Liver (tissue), 8 donors: ENCODE measurements at regions not wholly inside any gene's neighbourhood (a gene's known extent, or its start where the extent isn't known, plus 50 kb on each side); places are given as distances from the start of the nearest gene placed in this dataset.

Source experiments
- DNase-seq: peaks from one replicate; pipeline ENCODE4 v3.0.0-alpha.2; 2017; ENCODE audit warnings: low spot score
- H3K27ac ChIP-seq, 2 donors: one replicate each; pipeline ENCODE4 v1.7.0; 2013; ENCODE audit warnings: inconsistent platforms in 2 of 2, low read length in 2 of 2, control low read depth in 1 of 2, low read depth in 1 of 2, mild to moderate bottlenecking in 1 of 2
- H3K27me3 ChIP-seq, 4 donors: one replicate each; pipeline versions ENCODE4 v1.6.1 to v1.7.0; 2013; ENCODE audit warnings: low read length in 3 of 4, inconsistent platforms in 1 of 4, mild to moderate bottlenecking in 1 of 4, moderate library complexity in 1 of 4; ENCODE audit not compliant: control insufficient read depth in 4 of 4, insufficient read depth in 4 of 4
- H3K36me3 ChIP-seq, 4 donors: one replicate each; pipeline versions ENCODE4 v1.6.1 to v1.7.0; 2013; ENCODE audit warnings: low read length in 3 of 4, mild to moderate bottlenecking in 3 of 4, low read depth in 1 of 4, moderate library complexity in 1 of 4; ENCODE audit not compliant: control insufficient read depth in 4 of 4, insufficient read depth in 3 of 4
- H3K4me1 ChIP-seq, 4 donors: one replicate each; pipeline versions ENCODE4 v1.6.1 to v1.7.0; 2013; ENCODE audit warnings: low read length in 3 of 4, mild to moderate bottlenecking in 3 of 4, moderate library complexity in 1 of 4; ENCODE audit not compliant: control insufficient read depth in 4 of 4, insufficient read depth in 4 of 4
- H3K4me3 ChIP-seq, 3 donors: one replicate each; pipeline versions ENCODE4 v1.6.1 to v1.7.0; 2013; ENCODE audit warnings: low read length in 3 of 3, control low read depth in 1 of 3, low read depth in 1 of 3, mild to moderate bottlenecking in 1 of 3
- H3K9ac ChIP-seq, 2 donors: one replicate each; pipeline ENCODE4 v1.7.0; 2013; ENCODE audit warnings: low read length in 2 of 2, mild to moderate bottlenecking in 2 of 2, moderate library complexity in 2 of 2, control low read depth in 1 of 2, low read depth in 1 of 2
- H3K9me3 ChIP-seq, 4 donors: one replicate each; pipeline versions ENCODE4 v1.6.1 to v1.7.0; 2013; ENCODE audit warnings: low read length in 3 of 4; ENCODE audit not compliant: control insufficient read depth in 4 of 4
- EGR1 ChIP-seq, 2 donors: IDR thresholded peaks; 2 replicates each; pipeline ENCODE4 v1.6.1; 2016 to 2018; ENCODE audit warnings: antibody characterized with exemption in 2 of 2, low read depth in 2 of 2
- FOXA1 ChIP-seq: IDR thresholded peaks from 2 replicates; pipeline ENCODE4 v1.6.1; 2016; ENCODE audit warnings: antibody characterized with exemption
- FOXA2 ChIP-seq: IDR thresholded peaks from 2 replicates; pipeline ENCODE4 v1.6.1; 2016; ENCODE audit warnings: antibody characterized with exemption
- GABPA ChIP-seq, 2 donors: IDR thresholded peaks in 1 of 2; conservative IDR thresholded peaks in 1 of 2; 2 replicates each; pipeline ENCODE4 v1.6.1; 2016; ENCODE audit warnings: antibody characterized with exemption in 2 of 2, mild to moderate bottlenecking in 1 of 2, moderate library complexity in 1 of 2
- HNF4A ChIP-seq, 2 donors: conservative IDR thresholded peaks; 2 replicates each; pipeline ENCODE4 v1.6.1; 2016; ENCODE audit warnings: antibody characterized with exemption in 2 of 2, mild to moderate bottlenecking in 2 of 2
- HNF4G ChIP-seq: IDR thresholded peaks from 2 replicates; pipeline ENCODE4 v1.6.1; 2016; ENCODE audit warnings: antibody characterized with exemption
- JUND ChIP-seq, 2 donors: IDR thresholded peaks; 2 replicates each; pipeline ENCODE4 v1.6.1; 2016; ENCODE audit warnings: antibody characterized with exemption in 2 of 2
- NR2F2 ChIP-seq: IDR thresholded peaks from 2 replicates; pipeline ENCODE4 v1.6.1; 2016; ENCODE audit warnings: antibody characterized with exemption
- RAD21 ChIP-seq, 2 donors: IDR thresholded peaks; 2 replicates each; pipeline ENCODE4 v1.6.1; 2016; ENCODE audit warnings: antibody characterized with exemption in 2 of 2, mild to moderate bottlenecking in 2 of 2
- RXRA ChIP-seq, 2 donors: IDR thresholded peaks; 2 replicates each; pipeline ENCODE4 v1.6.1; 2017 to 2018; ENCODE audit warnings: antibody characterized with exemption in 2 of 2, mild to moderate bottlenecking in 1 of 2
- SP1 ChIP-seq: IDR thresholded peaks from 2 replicates; pipeline ENCODE4 v1.6.1; 2018; ENCODE audit warnings: antibody characterized with exemption, mild to moderate bottlenecking
- TAF1 ChIP-seq: conservative IDR thresholded peaks from 2 replicates; pipeline ENCODE4 v1.6.1; 2016; ENCODE audit warnings: antibody characterized with exemption, mild to moderate bottlenecking
- YY1 ChIP-seq: IDR thresholded peaks from 2 replicates; pipeline ENCODE4 v1.6.1; 2016; ENCODE audit warnings: antibody characterized with exemption, mild to moderate bottlenecking
- WGBS: extraction: QIAGEN DNeasy Blood & Tissue Kit; methylation state at CpG from one replicate; pipeline ENCODE4 v1.1.7; 2013; 5-methylcytosine and 5-hydroxymethylcytosine counted together
- TF ChIP-seq, protein P1 (sequence below): fragments of 150-350 bp; IDR thresholded peaks from 2 replicates; pipeline ENCODE4 v1.5.1; 2017; ENCODE audit warnings: improper control_type of control experiment, low read depth, low read length; ENCODE audit not compliant: missing input control
- TF ChIP-seq, protein P2 (sequence below): IDR thresholded peaks from 2 replicates; pipeline ENCODE4 v1.6.1; 2016; ENCODE audit warnings: antibody characterized with exemption
- TF ChIP-seq, protein P3 (sequence below): IDR thresholded peaks from 2 replicates; pipeline ENCODE4 v1.6.1; 2016; ENCODE audit warnings: antibody characterized with exemption
- TF ChIP-seq, protein P4 (sequence below): IDR thresholded peaks from 2 replicates; pipeline ENCODE4 v1.6.1; 2016; ENCODE audit warnings: antibody characterized with exemption
- TF ChIP-seq, protein P5 (sequence below): IDR thresholded peaks from 2 replicates; pipeline ENCODE4 v1.6.1; 2016; ENCODE audit warnings: antibody characterized with exemption, mild to moderate bottlenecking
- donor health status: healthy.
- donor health status: healthy.
- donor health status: healthy.
- donor health status: healthy.
- donor health status: healthy.

DNA sequence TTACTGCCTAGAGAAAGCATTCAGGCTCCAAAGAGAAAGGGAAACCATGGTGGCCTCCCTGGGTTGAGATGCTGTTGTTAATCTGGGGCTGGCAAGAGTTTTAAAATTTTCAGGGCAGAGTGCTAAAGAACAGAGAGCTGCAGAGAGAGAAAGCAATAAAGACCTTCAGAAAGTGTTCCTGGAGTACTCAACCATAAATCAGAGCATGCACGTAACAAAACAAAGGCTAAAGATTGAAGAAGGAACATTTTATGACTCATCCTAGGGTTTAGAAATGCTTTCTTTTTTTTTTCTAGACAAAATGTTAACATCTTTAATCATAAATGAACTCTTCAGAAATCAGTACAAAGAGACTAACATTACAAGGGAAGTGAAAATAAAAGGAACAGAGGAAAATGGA lies 562.3 kb upstream of the NDST4 start:
- WGBS: 70% methylated on average over 1 of the region's 1 CpG
- Histone ChIP-seq H3K27me3 (peaks cover 0 to 2% (median 0%) of the 10 kb centered on the region in 4 donors), H3K4me1 (no peaks in the 10 kb centered on the region), H3K27ac (no peak overlapping the region), H3K9me3 (peaks cover 0 to 2% (median 0%) of the 10 kb centered on the region in 4 donors), H3K4me3 (no peak overlapping the region), H3K9ac (no peak overlapping the region), H3K36me3 (no peaks in the 10 kb centered on the region)
- no peak for TF ChIP-seq RAD21 (IDR thresholded peaks at IDR 0.05)
- TF ChIP-seq YY1: no peak
- TF ChIP-seq NR2F2: no peak
- TF ChIP-seq TAF1: no peak
- TF ChIP-seq, protein P1, sequence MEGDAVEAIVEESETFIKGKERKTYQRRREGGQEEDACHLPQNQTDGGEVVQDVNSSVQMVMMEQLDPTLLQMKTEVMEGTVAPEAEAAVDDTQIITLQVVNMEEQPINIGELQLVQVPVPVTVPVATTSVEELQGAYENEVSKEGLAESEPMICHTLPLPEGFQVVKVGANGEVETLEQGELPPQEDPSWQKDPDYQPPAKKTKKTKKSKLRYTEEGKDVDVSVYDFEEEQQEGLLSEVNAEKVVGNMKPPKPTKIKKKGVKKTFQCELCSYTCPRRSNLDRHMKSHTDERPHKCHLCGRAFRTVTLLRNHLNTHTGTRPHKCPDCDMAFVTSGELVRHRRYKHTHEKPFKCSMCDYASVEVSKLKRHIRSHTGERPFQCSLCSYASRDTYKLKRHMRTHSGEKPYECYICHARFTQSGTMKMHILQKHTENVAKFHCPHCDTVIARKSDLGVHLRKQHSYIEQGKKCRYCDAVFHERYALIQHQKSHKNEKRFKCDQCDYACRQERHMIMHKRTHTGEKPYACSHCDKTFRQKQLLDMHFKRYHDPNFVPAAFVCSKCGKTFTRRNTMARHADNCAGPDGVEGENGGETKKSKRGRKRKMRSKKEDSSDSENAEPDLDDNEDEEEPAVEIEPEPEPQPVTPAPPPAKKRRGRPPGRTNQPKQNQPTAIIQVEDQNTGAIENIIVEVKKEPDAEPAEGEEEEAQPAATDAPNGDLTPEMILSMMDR: no peak
- no peak for TF ChIP-seq JUND (IDR thresholded peaks at IDR 0.05)
- no peak for TF ChIP-seq HNF4G
- TF ChIP-seq FOXA2: no peak
- TF ChIP-seq EGR1 (IDR thresholded peaks at IDR 0.05; ENCODE audit: low read depth in 2 of 2): no peak
- TF ChIP-seq, protein P2, sequence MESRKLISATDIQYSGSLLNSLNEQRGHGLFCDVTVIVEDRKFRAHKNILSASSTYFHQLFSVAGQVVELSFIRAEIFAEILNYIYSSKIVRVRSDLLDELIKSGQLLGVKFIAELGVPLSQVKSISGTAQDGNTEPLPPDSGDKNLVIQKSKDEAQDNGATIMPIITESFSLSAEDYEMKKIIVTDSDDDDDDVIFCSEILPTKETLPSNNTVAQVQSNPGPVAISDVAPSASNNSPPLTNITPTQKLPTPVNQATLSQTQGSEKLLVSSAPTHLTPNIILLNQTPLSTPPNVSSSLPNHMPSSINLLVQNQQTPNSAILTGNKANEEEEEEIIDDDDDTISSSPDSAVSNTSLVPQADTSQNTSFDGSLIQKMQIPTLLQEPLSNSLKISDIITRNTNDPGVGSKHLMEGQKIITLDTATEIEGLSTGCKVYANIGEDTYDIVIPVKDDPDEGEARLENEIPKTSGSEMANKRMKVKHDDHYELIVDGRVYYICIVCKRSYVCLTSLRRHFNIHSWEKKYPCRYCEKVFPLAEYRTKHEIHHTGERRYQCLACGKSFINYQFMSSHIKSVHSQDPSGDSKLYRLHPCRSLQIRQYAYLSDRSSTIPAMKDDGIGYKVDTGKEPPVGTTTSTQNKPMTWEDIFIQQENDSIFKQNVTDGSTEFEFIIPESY: no peak
- no peak for TF ChIP-seq FOXA1
- TF ChIP-seq, protein P3, sequence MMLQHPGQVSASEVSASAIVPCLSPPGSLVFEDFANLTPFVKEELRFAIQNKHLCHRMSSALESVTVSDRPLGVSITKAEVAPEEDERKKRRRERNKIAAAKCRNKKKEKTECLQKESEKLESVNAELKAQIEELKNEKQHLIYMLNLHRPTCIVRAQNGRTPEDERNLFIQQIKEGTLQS: no peak
- TF ChIP-seq GABPA (IDR thresholded peaks at IDR 0.05 in 1 of 2, conservative IDR thresholded peaks at IDR 0.05 in 1 of 2): no peak
- TF ChIP-seq HNF4A (conservative IDR thresholded peaks at IDR 0.05): no peak
- TF ChIP-seq, protein P4, sequence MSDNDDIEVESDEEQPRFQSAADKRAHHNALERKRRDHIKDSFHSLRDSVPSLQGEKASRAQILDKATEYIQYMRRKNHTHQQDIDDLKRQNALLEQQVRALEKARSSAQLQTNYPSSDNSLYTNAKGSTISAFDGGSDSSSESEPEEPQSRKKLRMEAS: no peak
- TF ChIP-seq, protein P5, sequence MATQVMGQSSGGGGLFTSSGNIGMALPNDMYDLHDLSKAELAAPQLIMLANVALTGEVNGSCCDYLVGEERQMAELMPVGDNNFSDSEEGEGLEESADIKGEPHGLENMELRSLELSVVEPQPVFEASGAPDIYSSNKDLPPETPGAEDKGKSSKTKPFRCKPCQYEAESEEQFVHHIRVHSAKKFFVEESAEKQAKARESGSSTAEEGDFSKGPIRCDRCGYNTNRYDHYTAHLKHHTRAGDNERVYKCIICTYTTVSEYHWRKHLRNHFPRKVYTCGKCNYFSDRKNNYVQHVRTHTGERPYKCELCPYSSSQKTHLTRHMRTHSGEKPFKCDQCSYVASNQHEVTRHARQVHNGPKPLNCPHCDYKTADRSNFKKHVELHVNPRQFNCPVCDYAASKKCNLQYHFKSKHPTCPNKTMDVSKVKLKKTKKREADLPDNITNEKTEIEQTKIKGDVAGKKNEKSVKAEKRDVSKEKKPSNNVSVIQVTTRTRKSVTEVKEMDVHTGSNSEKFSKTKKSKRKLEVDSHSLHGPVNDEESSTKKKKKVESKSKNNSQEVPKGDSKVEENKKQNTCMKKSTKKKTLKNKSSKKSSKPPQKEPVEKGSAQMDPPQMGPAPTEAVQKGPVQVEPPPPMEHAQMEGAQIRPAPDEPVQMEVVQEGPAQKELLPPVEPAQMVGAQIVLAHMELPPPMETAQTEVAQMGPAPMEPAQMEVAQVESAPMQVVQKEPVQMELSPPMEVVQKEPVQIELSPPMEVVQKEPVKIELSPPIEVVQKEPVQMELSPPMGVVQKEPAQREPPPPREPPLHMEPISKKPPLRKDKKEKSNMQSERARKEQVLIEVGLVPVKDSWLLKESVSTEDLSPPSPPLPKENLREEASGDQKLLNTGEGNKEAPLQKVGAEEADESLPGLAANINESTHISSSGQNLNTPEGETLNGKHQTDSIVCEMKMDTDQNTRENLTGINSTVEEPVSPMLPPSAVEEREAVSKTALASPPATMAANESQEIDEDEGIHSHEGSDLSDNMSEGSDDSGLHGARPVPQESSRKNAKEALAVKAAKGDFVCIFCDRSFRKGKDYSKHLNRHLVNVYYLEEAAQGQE: no peak
- no peak for DNase-seq

DNA sequence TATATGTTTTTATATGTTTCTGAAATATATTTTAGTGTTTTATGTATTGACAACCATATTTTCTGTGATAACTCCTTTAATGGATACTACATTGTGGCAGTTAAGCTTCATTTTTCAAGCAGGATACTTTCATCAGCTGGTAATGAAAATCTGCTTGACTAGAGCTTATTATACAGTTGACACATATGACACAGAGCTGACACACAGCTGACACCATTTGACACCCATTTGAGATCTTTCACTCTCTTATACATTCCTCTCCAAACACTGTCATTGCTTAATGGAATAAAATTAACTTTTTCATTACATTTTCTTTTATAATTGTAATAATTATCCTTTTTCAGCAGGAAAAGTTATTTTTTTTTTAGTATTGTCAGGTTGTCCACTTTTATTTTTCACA lies 561.1 kb upstream of the NDST4 start:
- Histone ChIP-seq H3K36me3 (no peaks in the 10 kb centered on the region), H3K27ac (no peak overlapping the region)
- TF ChIP-seq, protein P4: no peak
- TF ChIP-seq SP1 (no peak), RXRA (IDR thresholded peaks at IDR 0.05) (no peak), JUND (IDR thresholded peaks at IDR 0.05) (no peak), FOXA2 (no peak), HNF4A (conservative IDR thresholded peaks at IDR 0.05) (no peak), YY1 (no peak), FOXA1 (no peak)
- TF ChIP-seq, protein P3: no peak
- TF ChIP-seq, protein P5: no peak

More for the DNA sequence above, 561.1 kb upstream of the NDST4 start:
- no peak for DNase-seq
- Histone ChIP-seq H3K4me1 (no peaks in the 10 kb centered on the region), H3K4me3 (no peak overlapping the region), H3K9me3 (peaks cover 0 to 2% (median 0%) of the 10 kb centered on the region in 4 donors), H3K27me3 (peaks cover 0 to 2% (median 0%) of the 10 kb centered on the region in 4 donors), H3K9ac (no peak overlapping the region)
